ENCODE measurements at regions not wholly inside any gene's neighbourhood (a gene's known extent, or its start where the extent isn't known, plus 50 kb on each side); places are given as distances from the start of the nearest gene placed in this dataset.

GRCh38 chr3:115494826-115495225, 128.5 kb upstream of the GAP43 start:
- TF ChIP-seq CTCF (conservative IDR thresholded peaks at IDR 0.05; ENCODE audit: low read depth, low read length): no peak
- no peak for DNase-seq (ENCODE audit: low read depth)
- H3K4me3 ChIP-seq (ENCODE audit: low read length): no peak overlapping the region

DNA sequence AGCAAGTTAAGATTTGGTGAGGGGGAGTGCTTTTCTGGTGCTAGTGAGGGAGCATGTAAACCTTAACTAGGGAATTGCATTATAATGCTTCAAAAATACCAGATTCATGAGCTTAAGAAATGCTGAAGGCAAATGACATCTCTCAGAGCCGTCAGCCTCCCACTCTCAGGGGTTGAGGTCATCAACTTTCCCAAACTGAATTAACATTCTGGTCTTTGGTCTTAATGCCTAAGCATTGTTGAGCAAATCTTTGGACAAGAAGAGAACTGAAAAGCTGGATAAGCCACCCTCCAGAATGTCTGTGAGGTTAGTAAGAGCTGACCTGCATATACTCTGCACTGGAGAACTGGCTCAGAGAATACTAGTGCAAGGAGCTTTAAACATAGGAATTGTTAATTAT, 124.9 kb upstream of the GAP43 start:
- DNase-seq (ENCODE audit: low read depth): no peak
- no peak for TF ChIP-seq CTCF (conservative IDR thresholded peaks at IDR 0.05; ENCODE audit: low read depth, low read length)
- H3K4me3 ChIP-seq (ENCODE audit: low read length): no peak overlapping the region

DNA sequence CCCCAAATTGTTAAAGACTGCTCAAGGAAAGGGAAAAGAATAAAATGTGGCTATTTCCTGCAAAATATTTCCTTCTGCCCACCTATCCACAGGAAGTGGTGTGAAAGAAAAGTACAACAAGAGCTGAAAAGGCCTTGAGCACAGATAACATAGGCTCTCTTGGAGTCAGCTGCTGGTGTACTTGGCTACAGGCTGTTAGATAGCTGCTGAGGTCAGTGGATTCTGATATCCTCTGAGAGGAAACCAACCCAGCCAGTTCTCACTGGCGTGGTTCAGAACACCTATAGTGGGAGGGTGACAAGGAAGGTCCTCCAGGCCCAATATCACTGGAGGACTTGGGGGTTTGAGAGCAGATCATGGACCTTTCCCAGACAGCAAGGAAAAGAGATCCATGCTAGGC, 124.4 kb upstream of the GAP43 start:
- DNase-seq (ENCODE audit: low read depth): no peak
- H3K4me3 ChIP-seq (ENCODE audit: low read length): no peak overlapping the region
- TF ChIP-seq CTCF (conservative IDR thresholded peaks at IDR 0.05; ENCODE audit: low read depth, low read length): no peak

DNA sequence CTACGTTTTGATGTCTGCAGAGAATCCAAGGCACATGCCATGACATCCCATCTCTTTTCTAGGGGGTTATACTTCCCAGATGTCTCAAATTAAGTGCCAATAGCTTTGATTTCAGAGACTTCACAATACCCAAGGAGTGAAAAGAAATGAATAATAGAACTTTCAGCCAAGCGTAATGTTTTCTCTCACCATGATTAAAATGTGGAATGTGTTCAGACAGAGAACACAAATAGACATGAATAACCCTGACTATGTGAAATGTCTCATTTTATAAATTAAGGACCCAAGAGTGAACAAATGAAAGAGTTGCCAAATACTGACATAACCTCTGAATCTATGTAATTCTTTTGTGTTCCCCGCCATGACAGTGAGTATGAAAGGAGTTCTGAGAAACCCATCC, 123.6 kb upstream of the GAP43 start:
- DNase-seq (ENCODE audit: low read depth): no peak
- TF ChIP-seq CTCF (conservative IDR thresholded peaks at IDR 0.05; ENCODE audit: low read depth, low read length): no peak

DNA sequence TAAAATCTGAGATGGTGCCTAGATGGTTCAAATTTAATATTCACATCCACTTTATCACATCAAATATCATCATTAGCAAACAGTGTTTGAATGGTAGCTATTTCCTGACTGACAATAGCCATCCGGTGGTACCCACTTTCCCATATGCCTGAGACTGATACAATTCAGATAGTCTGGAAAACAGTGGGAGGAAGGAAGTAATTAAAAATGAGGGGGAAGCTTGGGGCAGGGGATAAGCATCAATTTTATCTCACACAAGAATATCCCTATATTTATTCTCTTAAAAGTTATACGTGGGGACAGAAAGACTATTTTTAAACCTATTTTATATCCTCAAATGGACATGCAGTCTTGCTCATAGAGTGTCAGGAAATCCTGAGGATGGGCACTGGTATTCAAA, 122.5 kb upstream of the GAP43 start:
- TF ChIP-seq CTCF (conservative IDR thresholded peaks at IDR 0.05; ENCODE audit: low read depth, low read length): no peak
- no peak overlapping the region for H3K4me3 ChIP-seq (ENCODE audit: low read length)
- no peak for DNase-seq (ENCODE audit: low read depth)

More for the DNA sequence above, 123.6 kb upstream of the GAP43 start:
- H3K4me3 ChIP-seq (ENCODE audit: low read length): no peak overlapping the region

- no peak for DNase-seq (ENCODE audit: low read depth)
- TF ChIP-seq CTCF (conservative IDR thresholded peaks at IDR 0.05; ENCODE audit: low read depth, low read length): no peak
- no peak overlapping the region for H3K4me3 ChIP-seq (ENCODE audit: low read length)
Measured at GRCh38 chr3:115502128-115502527, 121.2 kb upstream of the GAP43 start.

GRCh38 chr3:115503394-115503793, 119.9 kb upstream of the GAP43 start:
- no peak overlapping the region for H3K4me3 ChIP-seq (ENCODE audit: low read length)
- no peak for TF ChIP-seq CTCF (conservative IDR thresholded peaks at IDR 0.05; ENCODE audit: low read depth, low read length)
- no peak for DNase-seq (ENCODE audit: low read depth)
